Urinary bladder (tissue), 3 donors: ENCODE measurements at regions not wholly inside any gene's neighbourhood (a gene's known extent, or its start where the extent isn't known, plus 50 kb on each side); places are given as distances from the start of the nearest gene placed in this dataset.
"Not testable (repeated sequence)": the region's sequence is repeated elsewhere in the genome, so short reads cannot be mapped to it uniquely, and the experiment has no call there.

Experiments used
- DNase-seq: peaks from one replicate; pipeline ENCODE4 v3.0.0-alpha.2; 2015; ENCODE audit errors: extremely low spot score
- H3K27ac ChIP-seq: one replicate; pipeline ENCODE4 v1.5.1; 2013; ENCODE audit warnings: low read depth, mild to moderate bottlenecking, moderate library complexity
- H3K36me3 ChIP-seq: one replicate; pipeline ENCODE4 v1.6.1; 2013; ENCODE audit warnings: mild to moderate bottlenecking, moderate library complexity; ENCODE audit not compliant: insufficient read depth
- H3K4me1 ChIP-seq: one replicate; pipeline ENCODE4 v1.6.1; 2013; ENCODE audit warnings: mild to moderate bottlenecking, moderate library complexity; ENCODE audit not compliant: insufficient read depth
- H3K4me3 ChIP-seq: one replicate; pipeline ENCODE4 v1.5.1; 2013; ENCODE audit warnings: low read depth, low read length
- WGBS: extraction: QIAGEN DNeasy Blood & Tissue Kit; methylation state at CpG from one replicate; pipeline ENCODE4 v1.1.7; 2013; 5-methylcytosine and 5-hydroxymethylcytosine counted together
- donor health status: healthy with polysubstance abuse.
- donor health status: healthy.

DNA sequence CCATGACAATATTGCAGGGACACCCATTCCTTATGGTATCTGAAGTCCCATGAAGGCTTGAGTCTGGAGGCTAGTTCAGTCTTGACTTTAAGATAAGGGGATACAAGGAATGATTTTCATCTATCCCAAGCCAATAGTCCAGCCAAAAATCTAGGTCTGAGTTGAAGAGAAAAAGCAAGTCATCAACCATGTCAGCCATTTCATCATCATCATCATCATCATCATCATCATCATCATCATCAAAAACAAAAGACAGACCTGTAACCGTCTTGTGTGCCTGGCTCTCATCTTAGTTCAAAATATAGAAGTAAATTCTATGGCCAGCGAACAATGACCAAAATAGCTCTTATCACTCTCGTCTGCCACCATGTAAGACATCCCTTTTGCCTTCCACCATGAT, 59.5 kb upstream of the FAM90A26 start:
- not testable (repeated sequence) for H3K4me3 ChIP-seq, H3K4me1 ChIP-seq, H3K27ac ChIP-seq, DNase-seq, H3K36me3 ChIP-seq
- WGBS, result 84% methylated on average over 3 of the region's 3 CpGs

DNA sequence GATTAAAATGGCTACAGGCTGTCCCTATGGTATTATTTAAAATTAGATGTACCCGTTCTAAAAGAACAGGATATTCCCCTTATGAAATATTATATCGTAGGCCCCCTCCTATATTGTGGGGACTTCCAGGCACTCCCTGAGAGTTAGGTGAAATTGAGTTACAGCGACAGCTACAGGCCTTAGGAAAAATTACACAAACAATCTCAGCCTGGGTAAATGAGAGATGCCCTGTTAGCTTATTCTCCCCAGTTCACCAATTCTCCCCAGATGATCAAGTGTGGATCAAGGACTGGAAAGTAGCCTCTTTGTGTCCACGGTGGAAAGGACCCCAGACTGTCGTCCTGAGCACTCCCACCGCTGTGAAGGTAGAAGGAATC, 67.1 kb upstream of the FAM90A26 start:
- WGBS, result 44% methylated on average over 6 of the region's 6 CpGs
- not testable (repeated sequence) for DNase-seq, H3K4me3 ChIP-seq, H3K36me3 ChIP-seq, H3K27ac ChIP-seq, H3K4me1 ChIP-seq

DNA sequence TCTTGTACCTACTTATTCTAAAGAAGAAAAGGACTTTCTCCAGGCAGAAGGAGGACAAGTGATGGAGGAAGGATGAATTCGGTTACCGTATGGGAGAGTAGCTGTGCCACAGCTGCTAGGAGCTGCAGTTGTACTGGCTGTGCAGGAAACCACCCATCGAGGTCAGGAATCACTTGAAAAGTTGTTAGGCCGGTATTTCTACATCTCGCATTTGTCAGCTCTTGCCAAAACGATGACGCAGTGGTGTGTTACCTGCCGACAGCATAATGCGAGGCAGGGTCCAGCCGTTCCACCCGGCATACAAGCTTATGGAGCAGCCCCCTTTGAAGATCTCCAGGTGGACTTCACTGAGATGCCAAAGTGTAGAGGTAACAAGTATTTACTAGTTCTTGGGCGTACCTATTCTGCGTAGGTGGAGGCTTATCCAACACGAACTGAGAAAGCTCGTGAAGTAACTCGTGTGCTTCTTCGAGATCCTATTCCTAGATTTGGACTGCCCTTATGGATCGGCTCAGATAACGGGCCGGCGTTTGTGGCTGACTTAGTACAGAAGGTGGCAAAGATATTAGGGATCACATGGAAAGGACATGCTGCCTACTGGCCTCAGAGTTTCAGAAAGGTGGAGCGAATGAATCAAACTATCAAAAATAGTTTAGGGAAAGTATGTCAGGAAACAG, 67.6 kb upstream of the FAM90A26 start:
- H3K36me3 ChIP-seq, H3K4me3 ChIP-seq, H3K27ac ChIP-seq, H3K4me1 ChIP-seq: not testable (repeated sequence)
- 89% methylated on average over 22 of the region's 22 CpGs for WGBS
- peak; percentile 56 for DNase-seq

DNA sequence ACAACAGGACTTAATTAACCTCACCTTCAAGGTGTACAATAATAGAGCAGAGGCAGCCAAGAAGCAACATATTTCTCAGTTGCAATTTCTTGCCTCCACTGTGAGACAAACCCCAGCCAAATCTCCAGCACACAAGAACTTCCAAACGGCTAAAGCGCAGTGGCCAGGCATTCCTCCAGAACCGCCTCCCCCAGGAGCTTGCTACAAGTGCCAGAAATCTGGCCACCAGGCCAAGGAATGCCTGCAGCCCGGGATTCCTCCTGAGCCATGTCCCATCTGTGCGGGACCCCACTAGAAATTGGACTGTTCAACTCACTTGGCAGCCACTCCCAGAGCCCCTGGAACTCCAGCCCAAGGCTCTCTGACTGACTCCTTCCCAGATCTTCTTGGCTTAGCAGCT, 73.9 kb upstream of the FAM90A26 start:
- H3K4me1 ChIP-seq, H3K4me3 ChIP-seq, DNase-seq, H3K36me3 ChIP-seq, H3K27ac ChIP-seq: not testable (repeated sequence)
- WGBS, result 68% methylated on average over 5 of the region's 5 CpGs

DNA sequence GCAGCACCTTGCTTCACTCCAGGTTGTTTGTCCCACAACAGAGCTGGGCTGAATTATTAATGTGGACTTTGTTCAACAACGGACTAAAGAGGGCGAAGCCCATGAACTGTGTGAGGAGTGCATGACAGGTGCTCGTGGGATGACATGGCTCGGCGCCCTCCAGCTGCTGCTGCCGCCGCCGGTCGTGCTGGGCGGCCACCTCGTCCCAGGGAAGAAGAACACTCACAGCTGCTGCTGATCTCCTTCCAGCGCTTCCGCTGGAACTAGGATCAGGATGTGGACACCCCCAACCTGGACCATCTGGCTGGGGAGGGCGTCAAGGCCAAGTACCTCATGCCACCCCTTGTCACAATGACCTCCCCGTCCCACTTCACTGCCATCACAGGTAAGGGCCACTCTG, 91.4 kb upstream of the FAM90A26 start:
- not testable (repeated sequence) for H3K4me1 ChIP-seq, H3K4me3 ChIP-seq, DNase-seq, H3K36me3 ChIP-seq, H3K27ac ChIP-seq
- 94% methylated on average over 14 of the region's 15 CpGs for WGBS

GRCh38 chr4:9076974-9077373, 93.2 kb upstream of the FAM90A26 start:
- H3K27ac ChIP-seq, H3K4me1 ChIP-seq, H3K36me3 ChIP-seq, H3K4me3 ChIP-seq, DNase-seq: not testable (repeated sequence)
- 63% methylated on average over 3 of the region's 3 CpGs for WGBS

DNA sequence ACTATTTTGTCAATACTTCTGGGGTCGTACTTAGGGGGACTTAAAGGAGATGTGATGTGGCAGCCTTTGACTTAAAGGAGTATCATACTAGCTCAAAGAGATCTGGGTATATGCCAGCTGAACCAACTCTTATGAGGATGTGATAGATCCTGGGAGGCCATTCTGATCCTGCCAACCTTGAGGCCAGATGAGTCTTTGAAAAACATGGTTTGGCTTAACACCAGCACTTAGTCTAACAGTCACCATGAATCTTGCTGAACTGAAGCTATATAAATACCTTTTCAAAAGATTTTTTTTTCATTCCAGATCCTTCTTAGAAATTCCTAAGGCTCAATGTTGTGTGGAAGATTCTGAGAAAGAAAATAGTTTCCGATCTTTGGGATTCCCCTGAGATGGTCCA, 93.7 kb upstream of the FAM90A26 start:
- DNase-seq, H3K4me1 ChIP-seq, H3K36me3 ChIP-seq, H3K27ac ChIP-seq, H3K4me3 ChIP-seq: not testable (repeated sequence)
- 91% methylated on average over 2 of the region's 2 CpGs for WGBS

GRCh38 chr4:9073371-9073770, 96.8 kb upstream of the FAM90A26 start:
- H3K36me3 ChIP-seq, H3K27ac ChIP-seq, DNase-seq, H3K4me3 ChIP-seq, H3K4me1 ChIP-seq: not testable (repeated sequence)
- 74% methylated on average over 6 of the region's 6 CpGs for WGBS

GRCh38 chr4:9072521-9073220, 97.5 kb upstream of the FAM90A26 start:
- not testable (repeated sequence) for DNase-seq, H3K4me3 ChIP-seq, H3K4me1 ChIP-seq, H3K36me3 ChIP-seq, H3K27ac ChIP-seq
- 46% methylated on average over 10 of the region's 14 CpGs for WGBS

DNA sequence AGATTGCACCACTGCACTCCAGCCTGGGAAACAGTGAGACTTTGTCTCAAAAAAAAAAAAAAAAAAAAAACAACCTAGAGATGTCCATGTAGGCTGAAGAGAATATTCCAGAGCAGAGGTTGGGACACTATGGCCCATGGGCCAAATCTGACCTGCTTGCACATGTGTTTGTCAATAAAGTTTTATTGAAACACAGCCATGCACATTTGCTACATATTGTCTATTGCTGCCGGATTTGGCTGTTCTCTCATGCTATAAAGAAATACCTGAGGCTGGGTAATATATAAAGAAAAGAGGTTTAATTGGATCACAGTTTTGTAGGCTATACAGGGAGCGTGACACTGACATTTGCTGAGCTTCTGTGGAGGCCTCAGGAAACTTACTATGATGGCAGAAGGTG, 102.3 kb upstream of the FAM90A26 start:
- not testable (repeated sequence) for DNase-seq, H3K27ac ChIP-seq, H3K4me3 ChIP-seq, H3K4me1 ChIP-seq, H3K36me3 ChIP-seq
- 96% methylated on average over 2 of the region's 2 CpGs for WGBS

DNA sequence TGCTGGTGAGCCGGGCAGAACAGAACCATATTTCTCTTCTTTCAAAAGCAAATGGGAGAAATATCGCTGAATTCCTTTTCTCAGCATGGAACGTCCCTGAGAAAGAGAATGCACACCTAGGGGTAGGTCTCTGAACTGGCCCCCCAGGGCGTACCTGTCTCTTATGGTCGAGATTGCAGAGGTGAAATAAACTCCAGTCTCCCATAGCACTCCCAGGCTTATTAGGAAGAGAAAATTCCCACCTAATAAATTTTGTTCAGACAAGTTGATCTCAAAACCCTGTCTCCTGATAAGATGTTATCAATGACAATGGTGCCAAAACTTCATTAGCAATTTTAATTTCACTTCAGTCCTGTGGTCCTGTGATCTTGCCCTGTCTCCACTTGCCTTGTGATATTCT, 106.6 kb upstream of the FAM90A26 start:
- not testable (repeated sequence) for H3K27ac ChIP-seq
- WGBS, result 77% methylated on average over 3 of the region's 5 CpGs

GRCh38 chr4:9024866-9025265, 145.3 kb upstream of the FAM90A26 start:
- not testable (repeated sequence) for H3K4me1 ChIP-seq, H3K36me3 ChIP-seq, H3K4me3 ChIP-seq, H3K27ac ChIP-seq, DNase-seq
- 59% methylated on average over 3 of the region's 3 CpGs for WGBS

More for the DNA sequence above, 106.6 kb upstream of the FAM90A26 start:
- DNase-seq, H3K4me1 ChIP-seq, H3K4me3 ChIP-seq, H3K36me3 ChIP-seq: not testable (repeated sequence)

GRCh38 chr4:9009792-9010191, 138.2 kb upstream of the HMX1 start:
- WGBS, result 87% methylated on average over 4 of the region's 4 CpGs
- not testable (repeated sequence) for H3K4me1 ChIP-seq, H3K36me3 ChIP-seq, H3K4me3 ChIP-seq, H3K27ac ChIP-seq, DNase-seq

GRCh38 chr4:9008407-9008806, 136.8 kb upstream of the HMX1 start:
- not testable (repeated sequence) for H3K36me3 ChIP-seq, H3K27ac ChIP-seq, H3K4me1 ChIP-seq, DNase-seq, H3K4me3 ChIP-seq
- 85% methylated on average over 3 of the region's 4 CpGs for WGBS
